GM23338 (cell line): ENCODE measurements at regions not wholly inside any gene's neighbourhood (a gene's known extent, or its start where the extent isn't known, plus 50 kb on each side); places are given as distances from the start of the nearest gene placed in this dataset.

Experiments
- ATAC-seq: fragments of 200-7000 bp; cut with Tn5 transposase; 3 replicates; pipeline ENCODE4 v1.9.1; 2020
- DNase-seq: peaks from one replicate; pipeline ENCODE4 v3.0.0-alpha.2; 2015; ENCODE audit warnings: low spot score
- H2AFZ ChIP-seq: fragments of 200-600 bp; sonication (generic); 2 replicates; pipeline ENCODE4 v1.8.0; 2016; ENCODE audit warnings: antibody characterized with exemption, mild to moderate bottlenecking, moderate library complexity
- H3F3A ChIP-seq: fragments of 200-600 bp; sonication (generic); replicated peaks from 2 replicates; pipeline ENCODE4 v1.8.0; 2017; ENCODE audit warnings: antibody characterized with exemption, mixed run types, low read depth
- H3K27ac ChIP-seq: fragments of 200-600 bp; sonication (generic); 2 replicates; pipeline ENCODE4 v1.6.1; 2016; ENCODE audit warnings: low read depth
- H3K27me3 ChIP-seq: fragments of 200-600 bp; sonication (generic); 2 replicates; pipeline ENCODE4 v1.8.0; 2016; ENCODE audit warnings: mild to moderate bottlenecking, mixed run types, moderate library complexity; ENCODE audit not compliant: insufficient read depth
- H3K36me3 ChIP-seq: fragments of 200-600 bp; sonication (generic); 2 replicates; pipeline ENCODE4 v1.8.0; 2016; ENCODE audit warnings: mild to moderate bottlenecking; ENCODE audit not compliant: insufficient read depth
- H3K4me1 ChIP-seq: fragments of 200-600 bp; sonication (generic); 2 replicates; pipeline ENCODE4 v1.8.0; 2016; ENCODE audit warnings: mild to moderate bottlenecking, moderate library complexity; ENCODE audit not compliant: insufficient read depth
- H3K4me2 ChIP-seq: fragments of 200-600 bp; sonication (generic); 2 replicates; pipeline ENCODE4 v1.7.1; 2017; ENCODE audit warnings: mixed run types
- H3K4me3 ChIP-seq: fragments of 200-600 bp; sonication (generic); 2 replicates; pipeline ENCODE4 v1.6.1; 2016; ENCODE audit warnings: mixed run types
- H3K79me2 ChIP-seq: fragments of 200-600 bp; sonication (generic); replicated peaks from 2 replicates; pipeline ENCODE4 v1.8.0; 2017; ENCODE audit warnings: mild to moderate bottlenecking; ENCODE audit not compliant: insufficient read depth
- H3K9me2 ChIP-seq: fragments of 200-600 bp; sonication (generic); 2 replicates; pipeline ENCODE4 v1.8.0; 2017; ENCODE audit not compliant: insufficient read depth
- H4K20me1 ChIP-seq: fragments of 200-600 bp; sonication (generic); replicated peaks from 2 replicates; pipeline ENCODE4 v1.8.0; 2017; ENCODE audit warnings: mild to moderate bottlenecking; ENCODE audit not compliant: insufficient read depth
- H3K27ac Mint-ChIP-seq: 2 replicates; pipeline ENCODE4 v1.8.0; 2020; ENCODE audit warnings: inconsistent platforms, mild to moderate bottlenecking, moderate library complexity, mixed read lengths
- H3K27me3 Mint-ChIP-seq: 3 replicates; pipeline ENCODE4 v1.8.0; 2022; ENCODE audit warnings: low read depth, mild to moderate bottlenecking, moderate library complexity, mixed read lengths, inconsistent platforms; ENCODE audit not compliant: insufficient read depth, poor library complexity
- H3K36me3 Mint-ChIP-seq: 3 replicates; pipeline ENCODE4 v1.8.0; 2021; ENCODE audit warnings: low read depth, mild to moderate bottlenecking, inconsistent platforms, moderate library complexity, mixed read lengths
- H3K4me1 Mint-ChIP-seq: 3 replicates; pipeline ENCODE4 v1.8.0; 2020; ENCODE audit warnings: mild to moderate bottlenecking, inconsistent platforms, mixed read lengths
- H3K4me3 Mint-ChIP-seq: 3 replicates; pipeline ENCODE4 v1.8.0; 2021; ENCODE audit warnings: moderate library complexity, mild to moderate bottlenecking, inconsistent platforms, mixed read lengths
- H3K9me3 Mint-ChIP-seq: 3 replicates; pipeline ENCODE4 v1.8.0; 2020; ENCODE audit warnings: moderate library complexity, mild to moderate bottlenecking, inconsistent platforms, mixed read lengths
- CREB1 ChIP-seq: fragments of 250-450 bp; sonication (Bioruptor Pico); IDR thresholded peaks from 2 replicates; pipeline ENCODE4 v1.5.0; 2020; ENCODE audit warnings: low read depth, mild to moderate bottlenecking, moderate library complexity
- EZH2 ChIP-seq: fragments of 200-600 bp; sonication (generic); IDR thresholded peaks from one replicate; pipeline ENCODE4 v1.8.0; 2017; ENCODE audit warnings: antibody characterized with exemption, mild to moderate bottlenecking, low read depth; ENCODE audit not compliant: unreplicated experiment
- EZH2phosphoT487 ChIP-seq: fragments of 200-600 bp; sonication (generic); IDR thresholded peaks from one replicate; pipeline ENCODE4 v1.8.1; 2018; ENCODE audit warnings: antibody characterized with exemption; ENCODE audit not compliant: unreplicated experiment
- JUNB ChIP-seq: IDR thresholded peaks from one replicate; pipeline ENCODE4 v1.6.1; 2016; ENCODE audit warnings: antibody characterized with exemption; ENCODE audit not compliant: unreplicated experiment
- NANOG ChIP-seq: IDR thresholded peaks from 2 replicates; pipeline ENCODE4 v1.6.1; 2016; ENCODE audit warnings: antibody characterized with exemption, borderline replicate concordance
- POLR2AphosphoS5 ChIP-seq: IDR thresholded peaks from 2 replicates; pipeline ENCODE4 v1.6.1; 2016; ENCODE audit warnings: antibody characterized with exemption, low read depth
- STAT1 ChIP-seq: IDR thresholded peaks from one replicate; pipeline ENCODE4 v1.6.1; 2016; ENCODE audit warnings: antibody characterized with exemption; ENCODE audit not compliant: unreplicated experiment
- ZNF114 ChIP-seq: fragments of 250-450 bp; sonication (Bioruptor Pico); IDR thresholded peaks from 2 replicates; pipeline ENCODE4 v1.5.0; 2020; ENCODE audit warnings: mild to moderate bottlenecking, moderate library complexity
- ZNF331 ChIP-seq: fragments of 250-450 bp; sonication (Bioruptor Pico); IDR thresholded peaks from 2 replicates; pipeline ENCODE4 v1.5.0; 2020; ENCODE audit warnings: low read depth, mild to moderate bottlenecking, moderate library complexity
- TF ChIP-seq, protein P1 (sequence below), 2 experiments: fragments of 200-600 bp in 1 of 2; sonication (generic) in 1 of 2; conservative IDR thresholded peaks; 2 replicates each; pipeline versions ENCODE4 v1.5.1 to v1.6.1; 2016 to 2017; ENCODE audit warnings: antibody characterized with exemption in 2 of 2, low read depth in 2 of 2, mild to moderate bottlenecking in 2 of 2, moderate library complexity in 1 of 2
- TF ChIP-seq, protein P2 (sequence below): IDR thresholded peaks from one replicate; pipeline ENCODE4 v1.6.1; 2018; ENCODE audit warnings: antibody characterized with exemption; ENCODE audit not compliant: unreplicated experiment
- TF ChIP-seq, protein P3 (sequence below): fragments of 250-450 bp; sonication (Bioruptor Pico); IDR thresholded peaks from 2 replicates; pipeline ENCODE4 v1.5.0; 2020; ENCODE audit warnings: mild to moderate bottlenecking, moderate library complexity
- TF ChIP-seq, protein P4 (sequence below): IDR thresholded peaks from 2 replicates; pipeline ENCODE4 v1.6.1; 2016; ENCODE audit warnings: antibody characterized with exemption

DNA sequence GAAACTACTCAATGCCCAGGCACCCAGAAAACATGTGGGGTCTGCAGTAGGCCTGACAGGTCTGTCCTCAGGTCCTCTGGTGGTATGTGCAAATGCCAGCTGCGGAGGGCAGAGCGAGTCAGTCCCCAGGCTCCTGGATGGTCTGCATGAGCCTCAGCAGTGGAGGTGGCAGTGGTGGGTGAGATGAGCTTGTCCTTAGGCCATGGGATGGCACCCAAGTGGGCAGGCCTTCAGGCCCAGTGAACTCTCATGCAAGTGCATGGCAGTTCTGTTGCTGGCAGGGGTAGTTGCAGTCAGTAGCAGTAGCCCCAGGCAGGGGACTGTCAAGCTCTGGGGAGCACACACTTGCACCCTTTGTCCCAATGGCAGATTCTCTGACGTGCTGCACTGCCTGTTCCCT is 106.3 kb upstream of the ANXA10 start (continued):
- TF ChIP-seq ZNF331 (CRISPR knock-in tag) (no peak), STAT1 (no peak)

DNA sequence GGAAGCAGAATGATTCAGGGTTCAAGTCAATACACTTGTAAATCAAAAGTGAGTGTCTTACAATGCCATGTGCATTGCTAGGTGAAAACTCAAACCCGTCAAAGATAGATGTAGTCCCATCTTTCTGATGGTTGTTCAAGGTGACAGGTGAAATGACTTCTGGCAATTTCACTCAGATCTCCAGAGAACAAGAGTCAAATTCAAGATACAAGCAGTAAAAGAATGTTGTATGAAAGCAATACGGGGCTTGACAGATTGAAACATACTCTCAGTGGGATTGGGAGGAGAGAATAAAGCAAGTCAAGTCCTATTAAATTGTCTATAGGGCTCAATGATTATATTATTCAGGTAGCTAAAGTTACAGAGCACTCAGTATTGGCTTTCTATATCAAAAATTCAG is 105.1 kb upstream of the ANXA10 start:
- Histone ChIP-seq H4K20me1 (no peaks in the 10 kb centered on the region), H3K9me2 (no peaks in the 10 kb centered on the region), H2AFZ (no peak overlapping the region), H3K4me3 (no peak overlapping the region), H3K27me3 (no peaks in the 10 kb centered on the region), H3K36me3 (no peaks in the 10 kb centered on the region), H3F3A (no peaks in the 10 kb centered on the region), H3K27ac (no peak overlapping the region), H3K4me2 (no peak overlapping the region), H3K4me1 (no peaks in the 10 kb centered on the region), H3K79me2 (no peaks in the 10 kb centered on the region)
- no peak overlapping the region for H3K27ac Mint-ChIP-seq
- no peak overlapping the region for H3K4me3 Mint-ChIP-seq
- peaks cover 2% of the 10 kb centered on the region for H3K36me3 Mint-ChIP-seq
- peaks cover 13% of the 10 kb centered on the region; the same call in 2 of the 3 replicates for H3K9me3 Mint-ChIP-seq
- DNase-seq (no peak), ATAC-seq (no peak)
- no peak for TF ChIP-seq NANOG
- TF ChIP-seq JUNB = no peak
- TF ChIP-seq POLR2AphosphoS5 = no peak
- TF ChIP-seq ZNF114 (CRISPR knock-in tag) = no peak
- TF ChIP-seq, protein P1, sequence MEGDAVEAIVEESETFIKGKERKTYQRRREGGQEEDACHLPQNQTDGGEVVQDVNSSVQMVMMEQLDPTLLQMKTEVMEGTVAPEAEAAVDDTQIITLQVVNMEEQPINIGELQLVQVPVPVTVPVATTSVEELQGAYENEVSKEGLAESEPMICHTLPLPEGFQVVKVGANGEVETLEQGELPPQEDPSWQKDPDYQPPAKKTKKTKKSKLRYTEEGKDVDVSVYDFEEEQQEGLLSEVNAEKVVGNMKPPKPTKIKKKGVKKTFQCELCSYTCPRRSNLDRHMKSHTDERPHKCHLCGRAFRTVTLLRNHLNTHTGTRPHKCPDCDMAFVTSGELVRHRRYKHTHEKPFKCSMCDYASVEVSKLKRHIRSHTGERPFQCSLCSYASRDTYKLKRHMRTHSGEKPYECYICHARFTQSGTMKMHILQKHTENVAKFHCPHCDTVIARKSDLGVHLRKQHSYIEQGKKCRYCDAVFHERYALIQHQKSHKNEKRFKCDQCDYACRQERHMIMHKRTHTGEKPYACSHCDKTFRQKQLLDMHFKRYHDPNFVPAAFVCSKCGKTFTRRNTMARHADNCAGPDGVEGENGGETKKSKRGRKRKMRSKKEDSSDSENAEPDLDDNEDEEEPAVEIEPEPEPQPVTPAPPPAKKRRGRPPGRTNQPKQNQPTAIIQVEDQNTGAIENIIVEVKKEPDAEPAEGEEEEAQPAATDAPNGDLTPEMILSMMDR (conservative IDR thresholded peaks at IDR 0.05; ENCODE audit: low read depth in 2 of 2) = no peak
- TF ChIP-seq EZH2 = no peak
- TF ChIP-seq STAT1 = no peak
- TF ChIP-seq CREB1 (CRISPR knock-in tag) = no peak
- TF ChIP-seq EZH2phosphoT487 = no peak
- TF ChIP-seq, protein P2, sequence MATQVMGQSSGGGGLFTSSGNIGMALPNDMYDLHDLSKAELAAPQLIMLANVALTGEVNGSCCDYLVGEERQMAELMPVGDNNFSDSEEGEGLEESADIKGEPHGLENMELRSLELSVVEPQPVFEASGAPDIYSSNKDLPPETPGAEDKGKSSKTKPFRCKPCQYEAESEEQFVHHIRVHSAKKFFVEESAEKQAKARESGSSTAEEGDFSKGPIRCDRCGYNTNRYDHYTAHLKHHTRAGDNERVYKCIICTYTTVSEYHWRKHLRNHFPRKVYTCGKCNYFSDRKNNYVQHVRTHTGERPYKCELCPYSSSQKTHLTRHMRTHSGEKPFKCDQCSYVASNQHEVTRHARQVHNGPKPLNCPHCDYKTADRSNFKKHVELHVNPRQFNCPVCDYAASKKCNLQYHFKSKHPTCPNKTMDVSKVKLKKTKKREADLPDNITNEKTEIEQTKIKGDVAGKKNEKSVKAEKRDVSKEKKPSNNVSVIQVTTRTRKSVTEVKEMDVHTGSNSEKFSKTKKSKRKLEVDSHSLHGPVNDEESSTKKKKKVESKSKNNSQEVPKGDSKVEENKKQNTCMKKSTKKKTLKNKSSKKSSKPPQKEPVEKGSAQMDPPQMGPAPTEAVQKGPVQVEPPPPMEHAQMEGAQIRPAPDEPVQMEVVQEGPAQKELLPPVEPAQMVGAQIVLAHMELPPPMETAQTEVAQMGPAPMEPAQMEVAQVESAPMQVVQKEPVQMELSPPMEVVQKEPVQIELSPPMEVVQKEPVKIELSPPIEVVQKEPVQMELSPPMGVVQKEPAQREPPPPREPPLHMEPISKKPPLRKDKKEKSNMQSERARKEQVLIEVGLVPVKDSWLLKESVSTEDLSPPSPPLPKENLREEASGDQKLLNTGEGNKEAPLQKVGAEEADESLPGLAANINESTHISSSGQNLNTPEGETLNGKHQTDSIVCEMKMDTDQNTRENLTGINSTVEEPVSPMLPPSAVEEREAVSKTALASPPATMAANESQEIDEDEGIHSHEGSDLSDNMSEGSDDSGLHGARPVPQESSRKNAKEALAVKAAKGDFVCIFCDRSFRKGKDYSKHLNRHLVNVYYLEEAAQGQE = no peak
- TF ChIP-seq, protein P3, sequence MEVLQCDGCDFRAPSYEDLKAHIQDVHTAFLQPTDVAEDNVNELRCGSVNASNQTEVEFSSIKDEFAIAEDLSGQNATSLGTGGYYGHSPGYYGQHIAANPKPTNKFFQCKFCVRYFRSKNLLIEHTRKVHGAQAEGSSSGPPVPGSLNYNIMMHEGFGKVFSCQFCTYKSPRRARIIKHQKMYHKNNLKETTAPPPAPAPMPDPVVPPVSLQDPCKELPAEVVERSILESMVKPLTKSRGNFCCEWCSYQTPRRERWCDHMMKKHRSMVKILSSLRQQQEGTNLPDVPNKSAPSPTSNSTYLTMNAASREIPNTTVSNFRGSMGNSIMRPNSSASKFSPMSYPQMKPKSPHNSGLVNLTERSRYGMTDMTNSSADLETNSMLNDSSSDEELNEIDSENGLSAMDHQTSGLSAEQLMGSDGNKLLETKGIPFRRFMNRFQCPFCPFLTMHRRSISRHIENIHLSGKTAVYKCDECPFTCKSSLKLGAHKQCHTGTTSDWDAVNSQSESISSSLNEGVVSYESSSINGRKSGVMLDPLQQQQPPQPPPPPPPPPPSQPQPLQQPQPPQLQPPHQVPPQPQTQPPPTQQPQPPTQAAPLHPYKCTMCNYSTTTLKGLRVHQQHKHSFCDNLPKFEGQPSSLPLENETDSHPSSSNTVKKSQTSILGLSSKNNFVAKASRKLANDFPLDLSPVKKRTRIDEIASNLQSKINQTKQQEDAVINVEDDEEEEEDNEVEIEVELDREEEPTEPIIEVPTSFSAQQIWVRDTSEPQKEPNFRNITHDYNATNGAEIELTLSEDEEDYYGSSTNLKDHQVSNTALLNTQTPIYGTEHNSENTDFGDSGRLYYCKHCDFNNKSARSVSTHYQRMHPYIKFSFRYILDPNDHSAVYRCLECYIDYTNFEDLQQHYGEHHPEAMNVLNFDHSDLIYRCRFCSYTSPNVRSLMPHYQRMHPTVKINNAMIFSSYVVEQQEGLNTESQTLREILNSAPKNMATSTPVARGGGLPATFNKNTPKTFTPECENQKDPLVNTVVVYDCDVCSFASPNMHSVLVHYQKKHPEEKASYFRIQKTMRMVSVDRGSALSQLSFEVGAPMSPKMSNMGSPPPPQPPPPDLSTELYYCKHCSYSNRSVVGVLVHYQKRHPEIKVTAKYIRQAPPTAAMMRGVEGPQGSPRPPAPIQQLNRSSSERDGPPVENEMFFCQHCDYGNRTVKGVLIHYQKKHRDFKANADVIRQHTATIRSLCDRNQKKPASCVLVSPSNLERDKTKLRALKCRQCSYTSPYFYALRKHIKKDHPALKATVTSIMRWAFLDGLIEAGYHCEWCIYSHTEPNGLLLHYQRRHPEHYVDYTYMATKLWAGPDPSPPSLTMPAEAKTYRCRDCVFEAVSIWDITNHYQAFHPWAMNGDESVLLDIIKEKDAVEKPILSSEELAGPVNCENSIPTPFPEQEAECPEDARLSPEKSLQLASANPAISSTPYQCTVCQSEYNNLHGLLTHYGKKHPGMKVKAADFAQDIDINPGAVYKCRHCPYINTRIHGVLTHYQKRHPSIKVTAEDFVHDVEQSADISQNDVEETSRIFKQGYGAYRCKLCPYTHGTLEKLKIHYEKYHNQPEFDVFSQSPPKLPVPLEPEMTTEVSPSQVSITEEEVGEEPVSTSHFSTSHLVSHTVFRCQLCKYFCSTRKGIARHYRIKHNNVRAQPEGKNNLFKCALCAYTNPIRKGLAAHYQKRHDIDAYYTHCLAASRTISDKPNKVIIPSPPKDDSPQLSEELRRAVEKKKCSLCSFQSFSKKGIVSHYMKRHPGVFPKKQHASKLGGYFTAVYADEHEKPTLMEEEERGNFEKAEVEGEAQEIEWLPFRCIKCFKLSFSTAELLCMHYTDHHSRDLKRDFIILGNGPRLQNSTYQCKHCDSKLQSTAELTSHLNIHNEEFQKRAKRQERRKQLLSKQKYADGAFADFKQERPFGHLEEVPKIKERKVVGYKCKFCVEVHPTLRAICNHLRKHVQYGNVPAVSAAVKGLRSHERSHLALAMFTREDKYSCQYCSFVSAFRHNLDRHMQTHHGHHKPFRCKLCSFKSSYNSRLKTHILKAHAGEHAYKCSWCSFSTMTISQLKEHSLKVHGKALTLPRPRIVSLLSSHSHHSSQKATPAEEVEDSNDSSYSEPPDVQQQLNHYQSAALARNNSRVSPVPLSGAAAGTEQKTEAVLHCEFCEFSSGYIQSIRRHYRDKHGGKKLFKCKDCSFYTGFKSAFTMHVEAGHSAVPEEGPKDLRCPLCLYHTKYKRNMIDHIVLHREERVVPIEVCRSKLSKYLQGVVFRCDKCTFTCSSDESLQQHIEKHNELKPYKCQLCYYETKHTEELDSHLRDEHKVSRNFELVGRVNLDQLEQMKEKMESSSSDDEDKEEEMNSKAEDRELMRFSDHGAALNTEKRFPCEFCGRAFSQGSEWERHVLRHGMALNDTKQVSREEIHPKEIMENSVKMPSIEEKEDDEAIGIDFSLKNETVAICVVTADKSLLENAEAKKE (CRISPR knock-in tag) = no peak
- TF ChIP-seq, protein P4, sequence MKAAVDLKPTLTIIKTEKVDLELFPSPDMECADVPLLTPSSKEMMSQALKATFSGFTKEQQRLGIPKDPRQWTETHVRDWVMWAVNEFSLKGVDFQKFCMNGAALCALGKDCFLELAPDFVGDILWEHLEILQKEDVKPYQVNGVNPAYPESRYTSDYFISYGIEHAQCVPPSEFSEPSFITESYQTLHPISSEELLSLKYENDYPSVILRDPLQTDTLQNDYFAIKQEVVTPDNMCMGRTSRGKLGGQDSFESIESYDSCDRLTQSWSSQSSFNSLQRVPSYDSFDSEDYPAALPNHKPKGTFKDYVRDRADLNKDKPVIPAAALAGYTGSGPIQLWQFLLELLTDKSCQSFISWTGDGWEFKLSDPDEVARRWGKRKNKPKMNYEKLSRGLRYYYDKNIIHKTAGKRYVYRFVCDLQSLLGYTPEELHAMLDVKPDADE = no peak
- TF ChIP-seq ZNF331 (CRISPR knock-in tag) = no peak
- no peaks in the 10 kb centered on the region for H3K27me3 Mint-ChIP-seq
- H3K4me1 Mint-ChIP-seq = no peaks in the 10 kb centered on the region
